IMR-90 (cell line): ENCODE measurements at regions not wholly inside any gene's neighbourhood (a gene's known extent, or its start where the extent isn't known, plus 50 kb on each side); places are given as distances from the start of the nearest gene placed in this dataset.

ENCODE experiments used
- ATAC-seq: fragments of 200-7000 bp; cut with Tn5 transposase; 2 replicates; pipeline ENCODE4 v1.9.1; 2020; ENCODE audit warnings: low read depth, mild to moderate bottlenecking, moderate library complexity
- BruUV-seq: library from RNA; stranded (reverse); fragments of 400-500 nt; replicated peaks from 2 replicates; lab custom pipeline; 2021; lab: Mats Ljungman, UMichigan
- CTCF ChIA-PET: fragments of 300-600 bp; formaldehyde crosslinking; extraction: SDS; loops from one replicate; lab custom pipeline; 2021; ENCODE audit warnings: antibody characterized with exemption; lab: Yijun Ruan, JAX
- POLR2A ChIA-PET: fragments of 300-600 bp; sonication (Branson Sonifier 250); formaldehyde crosslinking; loops from one replicate; lab custom pipeline; 2022; ENCODE audit warnings: antibody characterized with exemption; ENCODE audit not compliant: unreplicated experiment; lab: Charles Lee
- DNase-seq: peaks from one replicate; pipeline ENCODE4 v3.0.0; 2013
- H2AFZ ChIP-seq: replicated peaks from 2 replicates; pipeline ENCODE3; 2013; ENCODE audit warnings: low read length, mild to moderate bottlenecking; ENCODE audit not compliant: poor library complexity
- H2AK5ac ChIP-seq: 2 replicates; pipeline ENCODE4 v1.6.1; 2013; ENCODE audit warnings: low read depth, low read length, inconsistent platforms
- H2AK9ac ChIP-seq: replicated peaks from 2 replicates; pipeline ENCODE3; 2013; ENCODE audit warnings: mild to moderate bottlenecking, low read depth, low read length, moderate library complexity; ENCODE audit not compliant: poor library complexity
- H2BK120ac ChIP-seq: 2 replicates; pipeline ENCODE4 v1.6.1; 2013; ENCODE audit warnings: low read depth, low read length, inconsistent platforms
- H2BK15ac ChIP-seq: 3 replicates; pipeline ENCODE4 v1.6.1; 2013; ENCODE audit warnings: low read depth, low read length, inconsistent platforms
- H2BK20ac ChIP-seq: 2 replicates; pipeline ENCODE4 v1.6.1; 2013; ENCODE audit warnings: low read depth, mild to moderate bottlenecking, inconsistent platforms, low read length, moderate library complexity
- H2BK5ac ChIP-seq: 2 replicates; pipeline ENCODE4 v1.6.1; 2013; ENCODE audit warnings: mild to moderate bottlenecking, low read depth, low read length, inconsistent platforms; ENCODE audit not compliant: poor library complexity, severe bottlenecking
- H3K14ac ChIP-seq: replicated peaks from 2 replicates; pipeline ENCODE4 v1.6.1; 2013; ENCODE audit warnings: low read depth, low read length, inconsistent platforms
- H3K18ac ChIP-seq: 2 replicates; pipeline ENCODE4 v1.6.1; 2013; ENCODE audit warnings: low read depth, low read length, control low read depth
- H3K23ac ChIP-seq: 2 replicates; pipeline ENCODE4 v1.6.1; 2013; ENCODE audit warnings: low read depth, low read length, inconsistent platforms
- H3K27ac ChIP-seq: 2 replicates; pipeline ENCODE4 v1.5.1; 2013; ENCODE audit warnings: mild to moderate bottlenecking, control low read depth, low read length; ENCODE audit not compliant: insufficient read depth
- H3K27me3 ChIP-seq: 2 replicates; pipeline ENCODE4 v1.6.1; 2013; ENCODE audit warnings: low read length; ENCODE audit not compliant: control insufficient read depth, insufficient read depth
- H3K36me3 ChIP-seq: 2 replicates; pipeline ENCODE4 v1.6.1; 2013; ENCODE audit warnings: low read length, mixed read lengths; ENCODE audit not compliant: control insufficient read depth, insufficient read depth
- H3K4ac ChIP-seq: 2 replicates; pipeline ENCODE4 v1.6.1; 2013; ENCODE audit warnings: low read depth, low read length, inconsistent platforms
- H3K4me1 ChIP-seq: 2 replicates; pipeline ENCODE4 v1.6.1; 2013; ENCODE audit warnings: low read length, mixed read lengths; ENCODE audit not compliant: control insufficient read depth, insufficient read depth
- H3K4me2 ChIP-seq: 2 replicates; pipeline ENCODE4 v1.6.1; 2013; ENCODE audit warnings: low read depth, mild to moderate bottlenecking, control low read depth, low read length, moderate library complexity
- H3K4me3 ChIP-seq: 2 replicates; pipeline ENCODE4 v1.5.1; 2013; ENCODE audit warnings: low read depth, mild to moderate bottlenecking, control low read depth, low read length, moderate library complexity; ENCODE audit not compliant: insufficient read depth
- H3K56ac ChIP-seq: 2 replicates; pipeline ENCODE4 v1.6.1; 2013; ENCODE audit warnings: low read length, inconsistent platforms; ENCODE audit not compliant: insufficient read depth; ENCODE audit errors: extremely low read depth
- H3K79me1 ChIP-seq, 2 experiments: 2 replicates each; pipeline ENCODE4 v1.6.1; 2013; ENCODE audit warnings: low read length in 2 of 2, inconsistent platforms in 1 of 2, low read depth in 1 of 2
- H3K9ac ChIP-seq: 2 replicates; pipeline ENCODE4 v1.6.1; 2013; ENCODE audit warnings: low read depth, low read length, control low read depth
- H3K9me1 ChIP-seq: 2 replicates; pipeline ENCODE4 v1.6.1; 2013; ENCODE audit warnings: low read length, inconsistent platforms; ENCODE audit not compliant: insufficient read depth
- H3K9me3 ChIP-seq: 2 replicates; pipeline ENCODE4 v1.6.1; 2013; ENCODE audit warnings: low read length; ENCODE audit not compliant: control insufficient read depth, insufficient read depth
- H4K20me1 ChIP-seq: 2 replicates; pipeline ENCODE4 v1.6.1; 2013; ENCODE audit warnings: low read length, inconsistent platforms; ENCODE audit not compliant: insufficient read depth
- H4K5ac ChIP-seq: 2 replicates; pipeline ENCODE4 v1.6.1; 2013; ENCODE audit warnings: mild to moderate bottlenecking, low read depth, low read length, control low read depth
- H4K8ac ChIP-seq, 2 experiments: 2 replicates each; pipeline ENCODE4 v1.6.1; 2013; ENCODE audit warnings: low read depth in 2 of 2, low read length in 2 of 2, control low read depth in 1 of 2, inconsistent platforms in 1 of 2
- H4K91ac ChIP-seq: 2 replicates; pipeline ENCODE4 v1.6.1; 2013; ENCODE audit warnings: low read depth, low read length, inconsistent platforms; ENCODE audit not compliant: insufficient read depth
- BHLHE40 ChIP-seq: fragments of 150-350 bp; IDR thresholded peaks from 2 replicates; pipeline ENCODE4 v1.6.1; 2016; ENCODE audit warnings: mild to moderate bottlenecking, low read depth, low read length
- CEBPB ChIP-seq: IDR thresholded peaks from 2 replicates; pipeline ENCODE4 v1.6.1; 2012; ENCODE audit warnings: low read depth, low read length, improper control_type of control experiment
- CHD1 ChIP-seq: IDR thresholded peaks from 2 replicates; pipeline ENCODE4 v1.6.1; 2012; ENCODE audit warnings: low read depth, low read length, improper control_type of control experiment
- ELK1 ChIP-seq: fragments of 150-350 bp; IDR thresholded peaks from 2 replicates; pipeline ENCODE4 v1.6.1; 2016; ENCODE audit warnings: low read depth, mild to moderate bottlenecking, low read length, moderate library complexity, borderline replicate concordance
- FOS ChIP-seq: fragments of 150-350 bp; IDR thresholded peaks from 2 replicates; pipeline ENCODE4 v1.6.1; 2016; ENCODE audit warnings: low read depth, low read length
- MAFK ChIP-seq: IDR thresholded peaks from 2 replicates; pipeline ENCODE4 v1.6.1; 2012; ENCODE audit warnings: low read depth, low read length, improper control_type of control experiment
- MAZ ChIP-seq: IDR thresholded peaks from 2 replicates; pipeline ENCODE4 v1.6.1; 2012; ENCODE audit warnings: low read depth, mild to moderate bottlenecking, low read length, improper control_type of control experiment, moderate library complexity, borderline replicate concordance
- MXI1 ChIP-seq: IDR thresholded peaks from 2 replicates; pipeline ENCODE4 v1.6.1; 2012; ENCODE audit warnings: low read depth, mild to moderate bottlenecking, low read length, moderate library complexity, borderline replicate concordance
- NFE2L2 ChIP-seq: fragments of 150-350 bp; IDR thresholded peaks from 2 replicates; pipeline ENCODE4 v1.6.1; 2016; ENCODE audit warnings: low read depth, mild to moderate bottlenecking, low read length
- POLR2A ChIP-seq: IDR thresholded peaks from 2 replicates; pipeline ENCODE4 v1.6.1; 2012; ENCODE audit warnings: mild to moderate bottlenecking, low read depth, low read length
- RAD21 ChIP-seq: IDR thresholded peaks from 2 replicates; pipeline ENCODE4 v1.6.1; 2012; ENCODE audit warnings: low read length, improper control_type of control experiment
- RCOR1 ChIP-seq: IDR thresholded peaks from 2 replicates; pipeline ENCODE4 v1.6.1; 2012; ENCODE audit warnings: mild to moderate bottlenecking, low read length, improper control_type of control experiment; ENCODE audit not compliant: insufficient replicate concordance
- RFX5 ChIP-seq: IDR thresholded peaks from 2 replicates; pipeline ENCODE4 v1.8.0; 2012; ENCODE audit warnings: low read depth, mild to moderate bottlenecking, low read length, moderate library complexity
- SMC3 ChIP-seq: fragments of 150-350 bp; IDR thresholded peaks from 2 replicates; pipeline ENCODE4 v1.6.1; 2016; ENCODE audit warnings: low read depth, mild to moderate bottlenecking, antibody characterized with exemption, low read length, moderate library complexity
- USF2 ChIP-seq: fragments of 150-350 bp; IDR thresholded peaks from 2 replicates; pipeline ENCODE4 v1.6.1; 2017; ENCODE audit warnings: mild to moderate bottlenecking, antibody characterized with exemption, low read length, low read depth
- WGBS, 2 experiments: methylation state at CpG; one replicate each; pipeline versions ENCODE4 v1.1.5 to v1.1.7; 2013; ENCODE audit warnings: missing lambda C conversion rate in 2 of 2; ENCODE audit not compliant: insufficient read length in 1 of 2; ENCODE audit errors: extremely low coverage in 2 of 2; 5-methylcytosine and 5-hydroxymethylcytosine counted together
- dilution Hi-C: fragments of 300-500 bp; cut with HindIII; formaldehyde crosslinking; loops from one replicate; pipeline ENCODE4 v1.14.3; 2018; ENCODE audit warnings: low sequenced_read_pairs; ENCODE audit not compliant: unreplicated experiment
- in situ Hi-C: fragments of 300-500 bp; cut with MboI; formaldehyde crosslinking; loops from 3 replicates; pipeline ENCODE4 v1.14.3; 2019; ENCODE audit warnings: low sequenced_read_pairs, inconsistent platforms, mixed read lengths
- intact Hi-C: fragments of 100-400 bp; cut with micrococcal nuclease; formaldehyde crosslinking; loops from 2 replicates; pipeline ENCODE4 v1.10.0; 2022
- TF ChIP-seq, protein P1 (sequence below): conservative IDR thresholded peaks from 2 replicates; pipeline ENCODE4 v1.5.1; 2012; ENCODE audit warnings: mild to moderate bottlenecking, low read depth, low read length, improper control_type of control experiment

DNA sequence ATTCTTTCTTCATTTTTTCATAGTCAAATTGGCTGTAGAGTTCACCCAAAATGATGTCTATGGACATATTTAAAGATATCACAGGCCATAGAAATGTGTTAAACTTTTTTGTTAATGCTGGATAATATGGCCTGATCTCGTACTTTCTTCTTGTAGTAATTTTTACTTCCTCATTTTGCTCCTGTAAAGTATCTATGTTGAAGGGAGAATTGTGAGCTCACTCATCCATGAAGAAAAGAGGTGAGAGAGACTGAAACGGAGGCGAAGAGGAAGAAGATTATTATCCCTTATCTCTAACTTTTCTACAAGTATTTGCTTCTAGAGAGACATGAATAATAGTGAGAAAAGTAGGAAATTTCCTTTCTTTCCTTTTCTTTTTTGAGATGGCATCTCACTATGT, 613.8 kb upstream of the TBL1XR1 start:
- Histone ChIP-seq H4K8ac (peak overlapping the region; percentile 71; a peak in 3 of 4 replicates), H3K9me1 (no peaks in the 10 kb centered on the region), H3K79me1 (no peaks in the 10 kb centered on the region), H3K18ac (peak overlapping the region; percentile 99), H3K56ac (no peak overlapping the region), H4K5ac (peak overlapping the region; percentile 96), H3K4me2 (no peak overlapping the region), H2BK20ac (peak overlapping the region; percentile 81), H3K9ac (no peak overlapping the region), H3K27ac (peak overlapping the region; percentile 75; the same call in 1 of the 2 replicates), H3K9me3 (no peaks in the 10 kb centered on the region), H2BK15ac (peak overlapping the region; percentile 87), H3K27me3 (no peaks in the 10 kb centered on the region), H4K91ac (peak overlapping the region; percentile 79), H3K14ac (peak overlapping the region; percentile 60), H3K4ac (peak overlapping the region; percentile 63), H2BK120ac (peak overlapping the region; percentile 90), H4K20me1 (no peaks in the 10 kb centered on the region), H2AK5ac (no peak overlapping the region; the same call in 1 of the 2 replicates), H2BK5ac (peak overlapping the region; percentile 91), H3K4me3 (no peak overlapping the region), H2AFZ (no peak overlapping the region), H2AK9ac (no peak overlapping the region), H3K36me3 (no peaks in the 10 kb centered on the region), H3K4me1 (peaks cover 4% of the 10 kb centered on the region; the same call in 1 of the 2 replicates), H3K23ac (no peak overlapping the region)
- in situ Hi-C loops (no loop called here), dilution Hi-C loops (no loop called here), intact Hi-C loops (no loop called here)
- no peak for DNase-seq
- WGBS, 2 experiments, result no CpG with 5 or more reads among the region's 3 CpGs
- ATAC-seq, result no peak
- TF ChIP-seq CHD1, result no peak
- no peak for TF ChIP-seq ELK1
- TF ChIP-seq RFX5, result no peak
- TF ChIP-seq NFE2L2, result no peak
- TF ChIP-seq CEBPB, result no peak
- no peak for TF ChIP-seq FOS
- TF ChIP-seq, protein P1, sequence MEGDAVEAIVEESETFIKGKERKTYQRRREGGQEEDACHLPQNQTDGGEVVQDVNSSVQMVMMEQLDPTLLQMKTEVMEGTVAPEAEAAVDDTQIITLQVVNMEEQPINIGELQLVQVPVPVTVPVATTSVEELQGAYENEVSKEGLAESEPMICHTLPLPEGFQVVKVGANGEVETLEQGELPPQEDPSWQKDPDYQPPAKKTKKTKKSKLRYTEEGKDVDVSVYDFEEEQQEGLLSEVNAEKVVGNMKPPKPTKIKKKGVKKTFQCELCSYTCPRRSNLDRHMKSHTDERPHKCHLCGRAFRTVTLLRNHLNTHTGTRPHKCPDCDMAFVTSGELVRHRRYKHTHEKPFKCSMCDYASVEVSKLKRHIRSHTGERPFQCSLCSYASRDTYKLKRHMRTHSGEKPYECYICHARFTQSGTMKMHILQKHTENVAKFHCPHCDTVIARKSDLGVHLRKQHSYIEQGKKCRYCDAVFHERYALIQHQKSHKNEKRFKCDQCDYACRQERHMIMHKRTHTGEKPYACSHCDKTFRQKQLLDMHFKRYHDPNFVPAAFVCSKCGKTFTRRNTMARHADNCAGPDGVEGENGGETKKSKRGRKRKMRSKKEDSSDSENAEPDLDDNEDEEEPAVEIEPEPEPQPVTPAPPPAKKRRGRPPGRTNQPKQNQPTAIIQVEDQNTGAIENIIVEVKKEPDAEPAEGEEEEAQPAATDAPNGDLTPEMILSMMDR, result no peak
- TF ChIP-seq RAD21, result no peak
- TF ChIP-seq RCOR1, result no peak
- no peak for TF ChIP-seq MAZ
- TF ChIP-seq SMC3, result no peak
- TF ChIP-seq POLR2A, result no peak
- TF ChIP-seq MXI1, result no peak
- no peak for TF ChIP-seq BHLHE40
- no peak for TF ChIP-seq USF2
- no peak for TF ChIP-seq MAFK
- CTCF ChIA-PET, result interaction anchor here (1.4 kb wide), 1 partner anchor 33 kb away, joined by 3 read pairs; no protein-coding TSS in a partner anchor
- POLR2A ChIA-PET, result no interaction called here
- no TSS peak for BruUV-seq
